ENCODE measurements at regions not wholly inside any gene's neighbourhood (a gene's known extent, or its start where the extent isn't known, plus 50 kb on each side); places are given as distances from the start of the nearest gene placed in this dataset.

- DNase-seq (ENCODE audit: unreplicated experiment) = no peak
- Mint-ChIP-seq H3K36me3 (ENCODE audit: insufficient read depth, unreplicated experiment) (no peaks in the 10 kb centered on the region), H3K27me3 (ENCODE audit: insufficient read depth, unreplicated experiment) (no peaks in the 10 kb centered on the region), H3K27ac (ENCODE audit: low read depth, unreplicated experiment) (no peak overlapping the region), H3K9me3 (ENCODE audit: unreplicated experiment) (peaks cover 12% of the 10 kb centered on the region), H3K4me3 (ENCODE audit: unreplicated experiment) (no peak overlapping the region), H3K4me1 (ENCODE audit: insufficient read depth, unreplicated experiment) (no peaks in the 10 kb centered on the region)
- TF ChIP-seq CTCF (IDR thresholded peaks at IDR 0.05; ENCODE audit: unreplicated experiment) = no peak
- ChIA-PET POLR2A (no interaction called here), CTCF (no interaction called here)
- no TSS peak for BruUV-seq (replicated peaks)
- intact Hi-C loops (cut with micrococcal nuclease) = no loop called here
Observed at GRCh38 chr11:134679592-134679991, 267.6 kb upstream of the B3GAT1 start.

GRCh38 chr11:134678744-134679143 lies 266.7 kb upstream of the B3GAT1 start:
- Mint-ChIP-seq H3K9me3 (ENCODE audit: unreplicated experiment) (peaks cover 12% of the 10 kb centered on the region), H3K27me3 (ENCODE audit: insufficient read depth, unreplicated experiment) (no peaks in the 10 kb centered on the region), H3K4me1 (ENCODE audit: insufficient read depth, unreplicated experiment) (no peaks in the 10 kb centered on the region), H3K27ac (ENCODE audit: low read depth, unreplicated experiment) (no peak overlapping the region), H3K4me3 (ENCODE audit: unreplicated experiment) (no peak overlapping the region), H3K36me3 (ENCODE audit: insufficient read depth, unreplicated experiment) (no peaks in the 10 kb centered on the region)
- no peak for DNase-seq (ENCODE audit: unreplicated experiment)
- ChIA-PET POLR2A (no interaction called here), CTCF (interaction anchor here (0.7 to 1.1 kb wide), 2 partner anchors 15 to 28 kb away, joined by 3 to 6 read pairs; no protein-coding TSS in a partner anchor)
- BruUV-seq (replicated peaks) = no TSS peak
- intact Hi-C loops (cut with micrococcal nuclease) = no loop called here
- TF ChIP-seq CTCF (IDR thresholded peaks at IDR 0.05; ENCODE audit: unreplicated experiment) = no peak

- peaks cover 5% of the 10 kb centered on the region for H3K9me3 Mint-ChIP-seq (ENCODE audit: unreplicated experiment)
- ChIA-PET POLR2A (no interaction called here), CTCF (interaction anchor here (1.1 kb wide), 1 partner anchor 14 kb away, joined by 6 read pairs; no protein-coding TSS in a partner anchor)
- intact Hi-C loops (cut with micrococcal nuclease) = no loop called here
- H3K27ac Mint-ChIP-seq (ENCODE audit: low read depth, unreplicated experiment) = no peak overlapping the region
- no peaks in the 10 kb centered on the region for H3K27me3 Mint-ChIP-seq (ENCODE audit: insufficient read depth, unreplicated experiment)
- H3K4me1 Mint-ChIP-seq (ENCODE audit: insufficient read depth, unreplicated experiment) = no peaks in the 10 kb centered on the region
- TF ChIP-seq CTCF (IDR thresholded peaks at IDR 0.05; ENCODE audit: unreplicated experiment) = no peak
- no peak for DNase-seq (ENCODE audit: unreplicated experiment)
- no TSS peak for BruUV-seq (replicated peaks)
- H3K36me3 Mint-ChIP-seq (ENCODE audit: insufficient read depth, unreplicated experiment) = no peaks in the 10 kb centered on the region
- H3K4me3 Mint-ChIP-seq (ENCODE audit: unreplicated experiment) = no peak overlapping the region
Observed at GRCh38 chr11:134677891-134678551, 266.0 kb upstream of the B3GAT1 start.

GRCh38 chr11:134677397-134677822 lies 265.4 kb upstream of the B3GAT1 start:
- no peak overlapping the region for H3K4me3 Mint-ChIP-seq (ENCODE audit: unreplicated experiment)
- no peaks in the 10 kb centered on the region for H3K27me3 Mint-ChIP-seq (ENCODE audit: insufficient read depth, unreplicated experiment)
- no peaks in the 10 kb centered on the region for H3K4me1 Mint-ChIP-seq (ENCODE audit: insufficient read depth, unreplicated experiment)
- no peak for TF ChIP-seq CTCF (IDR thresholded peaks at IDR 0.05; ENCODE audit: unreplicated experiment)
- no peaks in the 10 kb centered on the region for H3K9me3 Mint-ChIP-seq (ENCODE audit: unreplicated experiment)
- BruUV-seq (replicated peaks) = no TSS peak
- H3K27ac Mint-ChIP-seq (ENCODE audit: low read depth, unreplicated experiment) = no peak overlapping the region
- ChIA-PET POLR2A (no interaction called here), CTCF (no interaction called here)
- H3K36me3 Mint-ChIP-seq (ENCODE audit: insufficient read depth, unreplicated experiment) = no peaks in the 10 kb centered on the region
- DNase-seq (ENCODE audit: unreplicated experiment) = no peak
- intact Hi-C loops (cut with micrococcal nuclease) = no loop called here

All from MCF 10A (cell line).